Hepatocyte (in vitro differentiated cells): ENCODE measurements at regions not wholly inside any gene's neighbourhood (a gene's known extent, or its start where the extent isn't known, plus 50 kb on each side); places are given as distances from the start of the nearest gene placed in this dataset.

Experiments
- DNase-seq: peaks from one replicate; pipeline ENCODE4 v3.0.0-alpha.2; 2016; ENCODE audit warnings: low spot score
- H2AFZ ChIP-seq: fragments of 200-600 bp; sonication (generic); 2 replicates; pipeline ENCODE4 v1.6.0; 2016; ENCODE audit warnings: antibody characterized with exemption, mild to moderate bottlenecking
- H3K27ac ChIP-seq: fragments of 200-600 bp; sonication (generic); 2 replicates; pipeline ENCODE4 v1.5.1; 2016; ENCODE audit warnings: mild to moderate bottlenecking
- H3K27me3 ChIP-seq: fragments of 200-600 bp; sonication (generic); 2 replicates; pipeline ENCODE4 v1.6.1; 2016
- H3K36me3 ChIP-seq: fragments of 200-600 bp; sonication (generic); replicated peaks from 2 replicates; pipeline ENCODE4 v1.5.1; 2016; ENCODE audit warnings: low read depth; ENCODE audit not compliant: insufficient read depth
- H3K4me1 ChIP-seq: fragments of 200-600 bp; sonication (generic); 2 replicates; pipeline ENCODE4 v1.5.1; 2016; ENCODE audit warnings: mild to moderate bottlenecking, moderate library complexity; ENCODE audit not compliant: insufficient read depth
- H3K4me2 ChIP-seq: fragments of 200-600 bp; sonication (generic); 2 replicates; pipeline ENCODE4 v1.6.0; 2016
- H3K4me3 ChIP-seq: fragments of 200-600 bp; sonication (generic); 2 replicates; pipeline ENCODE4 v1.5.1; 2016; ENCODE audit warnings: mild to moderate bottlenecking
- H3K79me2 ChIP-seq: fragments of 200-600 bp; sonication (generic); 2 replicates; pipeline ENCODE4 v1.6.0; 2017; ENCODE audit warnings: mild to moderate bottlenecking
- H3K9me2 ChIP-seq: fragments of 200-600 bp; sonication (generic); replicated peaks from 2 replicates; pipeline ENCODE4 v1.6.0; 2017; ENCODE audit warnings: mild to moderate bottlenecking; ENCODE audit not compliant: insufficient read depth
- H3K9me3 ChIP-seq: fragments of 200-600 bp; sonication (generic); 2 replicates; pipeline ENCODE4 v1.5.1; 2016; ENCODE audit warnings: low read depth, mild to moderate bottlenecking
- H4K20me1 ChIP-seq: fragments of 200-600 bp; sonication (generic); 2 replicates; pipeline ENCODE4 v1.6.0; 2016; ENCODE audit warnings: mild to moderate bottlenecking; ENCODE audit not compliant: insufficient read depth, poor library complexity, severe bottlenecking
- EZH2 ChIP-seq: fragments of 200-600 bp; sonication (generic); IDR thresholded peaks from 2 replicates; pipeline ENCODE4 v1.6.1; 2016; ENCODE audit warnings: antibody characterized with exemption, mild to moderate bottlenecking, borderline replicate concordance
- EZH2phosphoT487 ChIP-seq: fragments of 200-600 bp; sonication (generic); IDR thresholded peaks from one replicate; pipeline ENCODE4 v1.6.1; 2018; ENCODE audit warnings: antibody characterized with exemption, mild to moderate bottlenecking, low read depth, moderate library complexity; ENCODE audit not compliant: unreplicated experiment, severe bottlenecking
- WGBS: methylation state at CpG from one replicate; pipeline ENCODE4 v1.1.6; 2016; ENCODE audit warnings: low lambda C conversion rate; ENCODE audit errors: missing lambda C conversion rate; 5-methylcytosine and 5-hydroxymethylcytosine counted together
- TF ChIP-seq, protein P1 (sequence below): fragments of 200-600 bp; sonication (generic); IDR thresholded peaks from 2 replicates; pipeline ENCODE4 v1.5.1; 2016; ENCODE audit warnings: antibody characterized with exemption, mild to moderate bottlenecking; ENCODE audit not compliant: poor library complexity

DNA sequence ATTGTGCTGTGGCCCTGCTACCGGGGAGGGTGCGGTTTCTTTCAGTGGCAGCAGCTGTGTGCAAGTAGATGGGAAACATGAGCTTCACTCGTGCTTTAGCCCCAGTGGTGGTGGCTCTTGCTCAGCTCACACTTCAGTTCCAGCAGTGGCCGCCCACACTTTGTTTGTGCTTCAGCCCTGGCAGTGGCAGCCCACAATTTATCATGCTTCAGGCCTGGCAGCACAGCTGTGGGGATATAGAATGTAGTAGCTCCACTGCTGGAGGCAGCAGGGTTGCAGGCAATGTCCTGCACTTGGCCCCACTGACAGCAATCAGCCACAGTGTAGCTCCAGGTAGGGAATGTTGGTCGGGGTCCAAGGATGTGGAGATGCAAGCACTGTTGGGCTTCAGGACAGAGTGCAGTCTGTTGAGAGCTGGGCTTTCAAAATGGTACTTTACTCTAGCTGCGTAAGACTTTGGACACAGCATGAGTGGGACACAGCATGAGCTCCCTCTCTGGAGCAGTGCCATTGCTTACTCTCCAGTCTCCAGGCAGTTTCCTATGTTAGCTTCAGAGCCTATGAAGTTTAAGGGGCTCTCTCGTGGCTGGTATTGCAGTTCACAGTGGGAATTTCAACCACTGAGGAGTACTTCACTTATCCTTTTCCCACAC lies 413.1 kb downstream of the PDGFC start:
- Histone ChIP-seq H3K9me3 (no peaks in the 10 kb centered on the region), H3K27ac (no peak overlapping the region), H3K4me1 (no peaks in the 10 kb centered on the region), H4K20me1 (no peaks in the 10 kb centered on the region), H3K79me2 (no peaks in the 10 kb centered on the region), H3K4me3 (no peak overlapping the region), H3K27me3 (no peaks in the 10 kb centered on the region), H2AFZ (no peak overlapping the region), H3K4me2 (no peak overlapping the region), H3K36me3 (no peaks in the 10 kb centered on the region), H3K9me2 (no peaks in the 10 kb centered on the region)
- WGBS = 81% methylated on average over 7 of the region's 7 CpGs
- no peak for DNase-seq
- TF ChIP-seq, protein P1, sequence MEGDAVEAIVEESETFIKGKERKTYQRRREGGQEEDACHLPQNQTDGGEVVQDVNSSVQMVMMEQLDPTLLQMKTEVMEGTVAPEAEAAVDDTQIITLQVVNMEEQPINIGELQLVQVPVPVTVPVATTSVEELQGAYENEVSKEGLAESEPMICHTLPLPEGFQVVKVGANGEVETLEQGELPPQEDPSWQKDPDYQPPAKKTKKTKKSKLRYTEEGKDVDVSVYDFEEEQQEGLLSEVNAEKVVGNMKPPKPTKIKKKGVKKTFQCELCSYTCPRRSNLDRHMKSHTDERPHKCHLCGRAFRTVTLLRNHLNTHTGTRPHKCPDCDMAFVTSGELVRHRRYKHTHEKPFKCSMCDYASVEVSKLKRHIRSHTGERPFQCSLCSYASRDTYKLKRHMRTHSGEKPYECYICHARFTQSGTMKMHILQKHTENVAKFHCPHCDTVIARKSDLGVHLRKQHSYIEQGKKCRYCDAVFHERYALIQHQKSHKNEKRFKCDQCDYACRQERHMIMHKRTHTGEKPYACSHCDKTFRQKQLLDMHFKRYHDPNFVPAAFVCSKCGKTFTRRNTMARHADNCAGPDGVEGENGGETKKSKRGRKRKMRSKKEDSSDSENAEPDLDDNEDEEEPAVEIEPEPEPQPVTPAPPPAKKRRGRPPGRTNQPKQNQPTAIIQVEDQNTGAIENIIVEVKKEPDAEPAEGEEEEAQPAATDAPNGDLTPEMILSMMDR = no peak
- TF ChIP-seq EZH2phosphoT487 (no peak), EZH2 (no peak)

GRCh38 chr4:156557920-156558319 lies 413.7 kb downstream of the PDGFC start:
- Histone ChIP-seq H4K20me1 (no peaks in the 10 kb centered on the region), H3K4me1 (no peaks in the 10 kb centered on the region), H3K4me3 (no peak overlapping the region), H3K9me3 (no peaks in the 10 kb centered on the region), H3K36me3 (no peaks in the 10 kb centered on the region), H3K27me3 (no peaks in the 10 kb centered on the region), H3K79me2 (no peaks in the 10 kb centered on the region), H3K4me2 (no peak overlapping the region), H3K27ac (no peak overlapping the region), H3K9me2 (no peaks in the 10 kb centered on the region), H2AFZ (no peak overlapping the region)
- DNase-seq = no peak
- TF ChIP-seq, protein P1 = no peak
- TF ChIP-seq EZH2 (no peak), EZH2phosphoT487 (no peak)
- WGBS = 96% methylated on average over 3 of the region's 3 CpGs

- no peak overlapping the region for H3K4me2 ChIP-seq
- no peaks in the 10 kb centered on the region for H3K9me3 ChIP-seq
- no peaks in the 10 kb centered on the region for H3K36me3 ChIP-seq
- no peaks in the 10 kb centered on the region for H3K27me3 ChIP-seq
- TF ChIP-seq, protein P1 = no peak
- TF ChIP-seq EZH2 = no peak
- TF ChIP-seq EZH2phosphoT487 = no peak
- 90% methylated on average over 1 of the region's 1 CpG for WGBS
- no peak overlapping the region for H2AFZ ChIP-seq
- no peaks in the 10 kb centered on the region for H3K9me2 ChIP-seq
- H3K4me3 ChIP-seq = no peak overlapping the region
- no peak overlapping the region for H3K27ac ChIP-seq
- no peaks in the 10 kb centered on the region for H3K4me1 ChIP-seq
- no peaks in the 10 kb centered on the region for H4K20me1 ChIP-seq
- no peak for DNase-seq
- H3K79me2 ChIP-seq = no peaks in the 10 kb centered on the region
Observed at GRCh38 chr4:156556336-156556735, 415.3 kb downstream of the PDGFC start.
